Caco-2 (cell line): ENCODE measurements at regions not wholly inside any gene's neighbourhood (a gene's known extent, or its start where the extent isn't known, plus 50 kb on each side); places are given as distances from the start of the nearest gene placed in this dataset.

Experiments
- BruUV-seq: library from RNA; stranded (reverse); fragments of 400-500 nt; replicated peaks from 2 replicates; lab custom pipeline; 2021; lab: Mats Ljungman, UMichigan
- CTCF ChIA-PET: fragments of 300-600 bp; sonication (Branson Sonifier 250); formaldehyde crosslinking; loops from one replicate; lab custom pipeline; 2022; ENCODE audit warnings: antibody characterized with exemption; lab: Charles Lee
- POLR2A ChIA-PET: fragments of 300-600 bp; sonication (Branson Sonifier 250); formaldehyde crosslinking; loops from one replicate; lab custom pipeline; 2022; ENCODE audit warnings: antibody characterized with exemption; lab: Charles Lee
- DNase-seq, 2 experiments: peaks; one replicate each; pipeline versions ENCODE4 v3.0.0 to v3.0.0-alpha.2; 2020 to 2022
- H3K27me3 ChIP-seq: replicated peaks from 2 replicates; pipeline ENCODE4 v1.6.0; 2011; ENCODE audit warnings: low read length; ENCODE audit not compliant: control insufficient read depth, insufficient read depth
- H3K36me3 ChIP-seq: 2 replicates; pipeline ENCODE4 v1.5.1; 2011; ENCODE audit warnings: low read length; ENCODE audit not compliant: control insufficient read depth, insufficient read depth
- H3K4me1 ChIP-seq: fragments of 250-450 bp; sonication (Bioruptor Pico); 2 replicates; pipeline ENCODE4 v1.5.1; 2020; ENCODE audit warnings: mild to moderate bottlenecking
- H3K4me3 ChIP-seq: 2 replicates; pipeline ENCODE4 v1.5.1; 2011; ENCODE audit warnings: low read depth, mild to moderate bottlenecking, control low read depth, low read length
- H3K9me3 ChIP-seq: fragments of 250-450 bp; sonication (Bioruptor Pico); 2 replicates; pipeline ENCODE4 v1.5.1; 2020; ENCODE audit warnings: mild to moderate bottlenecking, moderate library complexity
- H3K27ac Mint-ChIP-seq: one replicate; pipeline ENCODE4 v1.8.0; 2022; ENCODE audit warnings: mixed read lengths; ENCODE audit not compliant: unreplicated experiment
- H3K27me3 Mint-ChIP-seq: one replicate; pipeline ENCODE4 v1.8.0; 2022; ENCODE audit warnings: mixed read lengths; ENCODE audit not compliant: insufficient read depth, unreplicated experiment
- H3K36me3 Mint-ChIP-seq: one replicate; pipeline ENCODE4 v1.8.0; 2022; ENCODE audit warnings: mild to moderate bottlenecking, mixed read lengths; ENCODE audit not compliant: insufficient read depth, unreplicated experiment
- H3K4me1 Mint-ChIP-seq: one replicate; pipeline ENCODE4 v1.8.0; 2022; ENCODE audit warnings: low read depth, mixed read lengths; ENCODE audit not compliant: unreplicated experiment
- H3K4me3 Mint-ChIP-seq: one replicate; pipeline ENCODE4 v1.8.0; 2022; ENCODE audit warnings: mild to moderate bottlenecking, moderate library complexity, mixed read lengths; ENCODE audit not compliant: unreplicated experiment
- H3K9me3 Mint-ChIP-seq: one replicate; pipeline ENCODE4 v1.8.0; 2022; ENCODE audit warnings: mixed read lengths; ENCODE audit not compliant: unreplicated experiment
- CTCF ChIP-seq, 2 experiments: fragments of 200-600 bp in 1 of 2; IDR thresholded peaks; 1 replicate in 1 of 2; 2 replicates in 1 of 2; pipeline versions ENCODE4 v1.5.1 to v1.8.0; 2011 to 2022; ENCODE audit warnings: antibody characterized with exemption in 1 of 2, control low read depth in 1 of 2, inconsistent platforms in 1 of 2, low read depth in 1 of 2, low read length in 1 of 2, mild to moderate bottlenecking in 1 of 2, moderate library complexity in 1 of 2; ENCODE audit not compliant: insufficient read depth in 1 of 2, severe bottlenecking in 1 of 2, unreplicated experiment in 1 of 2
- intact Hi-C: fragments of 100-400 bp; cut with micrococcal nuclease; formaldehyde crosslinking; loops from one replicate; pipeline ENCODE4 v1.10.0; 2022; ENCODE audit not compliant: unreplicated experiment

- Histone ChIP-seq H3K27me3 (no peaks in the 10 kb centered on the region), H3K36me3 (no peaks in the 10 kb centered on the region), H3K4me3 (no peak overlapping the region), H3K9me3 (no peaks in the 10 kb centered on the region; the same call in none of the 2 replicates), H3K4me1 (peaks cover 10% of the 10 kb centered on the region; the same call in 1 of the 2 replicates)
- no peak for DNase-seq
- H3K36me3 Mint-ChIP-seq, result no peaks in the 10 kb centered on the region
- ChIA-PET CTCF (no interaction called here), POLR2A (no interaction called here)
- no TSS peak for BruUV-seq
- intact Hi-C loops, result no loop called here
- H3K4me3 Mint-ChIP-seq, result no peak overlapping the region
- H3K9me3 Mint-ChIP-seq, result peaks cover 18% of the 10 kb centered on the region
- H3K27me3 Mint-ChIP-seq, result no peaks in the 10 kb centered on the region
- H3K4me1 Mint-ChIP-seq, result peaks cover 11% of the 10 kb centered on the region
- H3K27ac Mint-ChIP-seq, result no peak overlapping the region
- TF ChIP-seq CTCF (IDR thresholded peaks at IDR 0.05; ENCODE audit: insufficient read depth in 1 of 2, low read depth in 1 of 2, low read length in 1 of 2, severe bottlenecking in 1 of 2, unreplicated experiment in 1 of 2), result no peak
These were observed 451.0 kb downstream of the MEIS1 start for GRCh38 chr2:66885775-66886383.

- CTCF ChIA-PET, result no interaction called here
- no peaks in the 10 kb centered on the region for H3K36me3 Mint-ChIP-seq
- H3K9me3 ChIP-seq, result no peaks in the 10 kb centered on the region; the same call in none of the 2 replicates
- no peaks in the 10 kb centered on the region for H3K36me3 ChIP-seq
- intact Hi-C loops, result no loop called here
- no peak for TF ChIP-seq CTCF (IDR thresholded peaks at IDR 0.05; ENCODE audit: insufficient read depth in 1 of 2, low read depth in 1 of 2, low read length in 1 of 2, severe bottlenecking in 1 of 2, unreplicated experiment in 1 of 2)
- no TSS peak for BruUV-seq
- peaks cover 11% of the 10 kb centered on the region for H3K4me1 Mint-ChIP-seq
- H3K27me3 Mint-ChIP-seq, result no peaks in the 10 kb centered on the region
- no peak overlapping the region for H3K4me3 ChIP-seq
- no peak overlapping the region for H3K27ac Mint-ChIP-seq
- H3K27me3 ChIP-seq, result no peaks in the 10 kb centered on the region
- peaks cover 11% of the 10 kb centered on the region; the same call in 1 of the 2 replicates for H3K4me1 ChIP-seq
- H3K9me3 Mint-ChIP-seq, result peaks cover 12% of the 10 kb centered on the region
- POLR2A ChIA-PET, result no interaction called here
- H3K4me3 Mint-ChIP-seq, result no peak overlapping the region
- DNase-seq, result no peak
These were observed 453.3 kb downstream of the MEIS1 start for GRCh38 chr2:66888246-66888645.

- TF ChIP-seq CTCF (IDR thresholded peaks at IDR 0.05; ENCODE audit: insufficient read depth in 1 of 2, low read depth in 1 of 2, low read length in 1 of 2, severe bottlenecking in 1 of 2, unreplicated experiment in 1 of 2), result no peak
- ChIA-PET POLR2A (no interaction called here), CTCF (no interaction called here)
- Mint-ChIP-seq H3K4me3 (no peak overlapping the region), H3K27ac (no peak overlapping the region), H3K27me3 (no peaks in the 10 kb centered on the region), H3K4me1 (peaks cover 11% of the 10 kb centered on the region), H3K9me3 (peaks cover 4% of the 10 kb centered on the region), H3K36me3 (no peaks in the 10 kb centered on the region)
- BruUV-seq, result no TSS peak
- Histone ChIP-seq H3K27me3 (no peaks in the 10 kb centered on the region), H3K36me3 (no peaks in the 10 kb centered on the region), H3K4me1 (peaks cover 11% of the 10 kb centered on the region; the same call in 1 of the 2 replicates), H3K9me3 (no peaks in the 10 kb centered on the region; the same call in none of the 2 replicates), H3K4me3 (no peak overlapping the region)
- DNase-seq, result no peak
- intact Hi-C loops, result no loop called here
These were observed 454.1 kb downstream of the MEIS1 start for GRCh38 chr2:66888791-66889631.
